GM19328 (cell line): ENCODE measurements at regions not wholly inside any gene's neighbourhood (a gene's known extent, or its start where the extent isn't known, plus 50 kb on each side); places are given as distances from the start of the nearest gene placed in this dataset.

ENCODE experiments used
- ATAC-seq: cut with Tn5 transposase; IDR thresholded peaks from one replicate; pipeline ENCODE4 v1.9.1; 2021; ENCODE audit warnings: mild to moderate bottlenecking, moderate library complexity; ENCODE audit not compliant: unreplicated experiment

DNA sequence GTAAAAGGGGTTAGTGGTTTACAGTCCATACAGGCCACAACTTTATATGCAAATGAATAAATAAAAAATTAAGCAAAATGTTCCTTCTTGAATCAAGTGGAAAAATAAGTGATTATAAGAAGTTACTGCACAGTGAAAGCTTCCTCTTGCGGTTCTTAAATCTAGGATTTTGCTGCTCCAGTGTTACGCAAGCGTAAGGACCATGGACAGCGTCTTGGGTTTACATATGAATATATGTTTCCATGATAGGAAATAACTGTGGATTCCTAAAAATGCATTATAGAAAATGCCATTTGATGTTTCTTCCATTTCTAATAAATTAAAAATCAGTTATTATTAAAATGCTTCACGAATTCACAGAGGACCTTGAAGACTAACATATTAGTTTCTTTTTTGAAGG is 176.6 kb upstream of the POU3F2 start:
- no peak for ATAC-seq

DNA sequence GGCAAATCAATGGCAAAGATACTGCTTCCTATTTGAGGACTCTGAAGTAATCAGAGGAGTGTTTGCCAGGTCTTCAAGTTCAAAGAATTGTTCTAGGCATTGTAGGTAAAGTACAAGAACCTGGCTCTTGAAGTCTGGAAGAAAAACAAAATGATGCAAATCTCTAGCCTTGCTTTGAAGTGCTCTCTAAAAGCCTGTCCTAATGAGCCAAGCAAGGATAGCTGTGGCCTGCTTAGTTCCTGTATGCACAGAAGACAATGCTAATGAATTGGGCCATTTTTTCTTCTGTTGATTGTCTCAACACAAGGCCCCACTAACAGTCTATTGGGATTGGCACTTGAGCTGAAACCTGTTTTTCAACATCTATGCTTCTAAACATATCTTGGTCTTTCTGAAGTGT is 165.0 kb upstream of the POU3F2 start:
- no peak for ATAC-seq

DNA sequence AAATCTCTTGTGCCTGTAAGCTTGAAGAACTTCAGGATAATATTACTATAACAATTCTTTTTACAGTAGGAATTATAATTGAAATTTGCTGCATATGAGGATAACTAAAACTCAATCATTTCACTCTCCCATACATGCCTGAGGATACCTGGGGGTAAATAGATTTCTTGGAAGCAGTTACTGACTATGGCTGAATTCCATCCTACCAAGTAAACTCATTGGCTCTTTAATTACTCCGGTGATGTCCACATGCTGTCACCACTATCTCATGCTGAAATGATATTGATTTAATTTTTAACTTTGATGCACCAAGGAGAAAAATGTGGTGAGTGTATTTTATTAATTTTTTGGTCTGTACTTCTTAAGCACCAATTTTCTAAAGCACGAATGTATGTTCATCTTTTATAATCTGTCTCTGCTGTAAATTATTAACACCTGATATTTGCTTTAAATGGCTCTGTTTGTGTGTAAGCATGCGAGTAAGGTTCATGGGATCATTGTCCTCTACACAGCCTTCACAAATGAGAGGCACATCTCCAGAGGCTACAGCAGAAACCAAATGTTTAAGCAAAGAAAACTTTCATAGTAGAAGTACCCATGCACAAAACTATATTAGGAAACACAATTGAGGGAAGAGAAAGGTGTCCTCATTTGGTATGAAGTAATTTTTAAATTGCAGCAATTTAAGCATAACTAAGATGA is 164.2 kb upstream of the POU3F2 start:
- ATAC-seq: no peak

GRCh38 chr6:98672681-98673475 is 161.5 kb upstream of the POU3F2 start:
- ATAC-seq: no peak

GRCh38 chr6:98678481-98678880 is 155.9 kb upstream of the POU3F2 start:
- ATAC-seq: no peak

DNA sequence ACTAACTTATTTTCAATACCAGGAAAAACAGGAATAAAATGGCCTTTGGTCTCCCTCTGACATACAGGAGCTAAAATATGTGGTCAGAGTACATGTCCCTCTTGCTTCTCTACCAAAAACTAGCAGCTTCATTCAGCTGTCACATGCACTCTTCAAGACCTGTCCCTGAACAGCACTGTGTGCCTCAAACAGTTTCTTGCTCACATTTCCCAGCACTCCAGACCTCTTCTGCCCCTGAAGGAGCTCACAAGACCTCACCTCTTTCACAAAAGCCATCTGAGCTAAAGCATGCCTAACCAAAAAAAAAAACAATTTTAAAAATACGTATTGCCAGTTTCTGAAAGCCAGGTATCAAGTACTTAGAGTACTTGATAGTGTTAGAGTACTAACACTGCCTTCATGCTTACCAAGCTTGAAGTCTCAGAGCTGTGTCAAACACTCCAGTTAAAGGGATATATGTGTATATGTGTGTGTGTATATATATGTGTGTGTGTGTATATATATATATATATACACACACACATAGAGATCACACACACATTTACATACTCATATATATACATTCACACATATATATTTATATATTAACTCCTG is 148.3 kb upstream of the POU3F2 start:
- ATAC-seq: no peak

GRCh38 chr6:98687752-98688151 is 146.6 kb upstream of the POU3F2 start:
- no peak for ATAC-seq

DNA sequence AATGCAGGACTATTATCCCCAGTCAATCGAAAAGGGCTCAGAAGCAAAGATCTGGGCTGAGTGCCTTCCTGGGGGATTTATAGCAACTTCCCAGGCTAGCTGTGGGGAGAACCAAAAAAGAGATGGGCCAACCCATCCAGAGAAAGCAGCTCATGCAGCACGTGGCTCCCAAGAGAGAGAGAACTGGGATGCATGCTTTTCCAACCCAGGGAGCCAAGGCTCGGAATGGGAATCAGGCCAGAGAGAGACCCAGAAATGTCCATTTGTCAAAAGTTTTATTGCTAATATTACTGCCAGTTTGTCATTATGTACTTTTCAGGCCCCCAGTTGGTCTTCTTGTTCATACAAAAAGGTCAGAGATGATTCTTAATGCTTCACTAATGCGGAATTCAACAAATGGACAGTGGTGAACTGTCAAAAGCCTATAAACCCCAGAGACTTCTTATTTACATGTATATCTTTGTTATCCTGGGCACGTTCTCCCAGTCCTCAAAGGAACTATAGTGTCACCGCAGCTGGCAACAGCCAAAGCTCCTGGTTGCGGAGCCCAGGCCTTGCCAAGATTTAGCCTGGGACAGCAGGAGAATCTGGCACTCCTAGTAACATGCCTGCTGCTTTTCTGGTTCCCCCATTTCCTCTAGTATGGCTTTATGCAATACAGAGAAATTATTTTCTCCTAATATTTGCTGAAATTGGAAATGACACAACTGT is 139.1 kb upstream of the POU3F2 start:
- no peak for ATAC-seq

DNA sequence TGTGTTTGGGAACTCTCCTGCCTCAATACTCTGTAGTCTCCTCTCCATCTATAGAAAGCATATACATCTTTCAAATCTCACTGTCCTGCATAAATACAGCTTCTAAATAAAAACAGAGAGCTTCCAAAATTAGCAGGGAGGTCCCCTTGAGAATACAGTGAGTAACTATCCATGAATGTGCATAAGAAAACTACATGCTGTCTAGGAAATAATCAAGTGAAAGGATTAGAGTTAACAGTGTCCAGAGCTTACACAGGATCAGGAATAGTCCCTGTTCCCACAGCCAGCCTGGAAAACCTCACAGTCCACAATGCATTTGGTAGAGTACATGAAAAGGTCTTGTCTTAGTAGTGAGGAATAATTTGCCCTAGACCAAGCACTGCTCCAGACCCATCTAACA is 123.0 kb upstream of the POU3F2 start:
- no peak for ATAC-seq

GRCh38 chr6:98716341-98716740 is 118.0 kb upstream of the POU3F2 start:
- no peak for ATAC-seq

- no peak for ATAC-seq
Observed at GRCh38 chr6:98717322-98717877, 117.0 kb upstream of the POU3F2 start.

- ATAC-seq: no peak
Observed at GRCh38 chr6:98717988-98718387, 116.4 kb upstream of the POU3F2 start.

DNA sequence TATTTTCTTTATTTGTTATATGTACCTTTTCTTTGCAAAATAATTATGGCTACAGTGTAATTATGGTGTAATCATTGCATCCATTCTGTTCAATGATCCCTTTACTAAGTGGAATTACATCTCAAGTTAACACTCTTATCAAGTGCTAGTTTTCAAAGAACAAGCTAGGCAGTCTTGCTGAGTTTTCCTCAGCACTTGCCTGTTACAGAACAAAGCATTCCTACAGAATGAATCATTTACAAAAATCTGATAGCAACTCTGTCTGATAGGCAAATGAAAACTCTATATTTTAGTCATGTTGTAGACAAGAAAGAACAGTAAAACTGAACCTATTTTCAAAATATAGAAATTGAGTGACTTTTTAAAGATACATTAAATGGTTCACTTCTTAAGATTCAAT is 109.8 kb upstream of the POU3F2 start:
- ATAC-seq: no peak

- no peak for ATAC-seq
Observed at GRCh38 chr6:98747273-98747672, 87.1 kb upstream of the POU3F2 start.

GRCh38 chr6:98747960-98748359 is 86.4 kb upstream of the POU3F2 start:
- no peak for ATAC-seq

- ATAC-seq: no peak
Observed at GRCh38 chr6:98759459-98759858, 74.9 kb upstream of the POU3F2 start.

DNA sequence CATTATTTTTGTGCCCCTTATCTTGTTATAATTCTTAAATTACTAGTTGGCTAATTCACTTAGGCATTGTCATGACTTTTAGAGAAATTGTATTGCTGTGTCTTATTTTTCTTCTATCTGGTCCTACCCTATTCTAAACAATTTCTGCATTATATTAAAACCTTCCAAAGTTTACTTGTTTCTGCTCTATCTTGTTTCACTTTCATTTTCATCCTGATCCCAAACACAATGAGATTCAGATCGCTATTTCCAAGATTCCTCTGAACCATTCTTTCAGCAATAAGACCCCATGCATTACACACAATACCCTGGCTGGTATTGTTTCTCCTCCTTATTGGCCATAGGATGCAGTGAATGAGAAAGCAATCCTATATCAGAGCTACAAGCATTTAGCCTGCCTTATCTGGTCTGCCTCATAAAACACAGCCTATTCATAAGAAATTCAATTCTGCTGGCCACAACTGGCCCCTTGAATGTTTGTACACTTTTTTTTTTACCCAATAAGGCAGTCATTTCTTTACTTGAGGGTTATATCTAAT is 69.9 kb upstream of the POU3F2 start:
- no peak for ATAC-seq

- peak; percentile 69 for ATAC-seq
Observed at GRCh38 chr6:98769546-98769945, 64.8 kb upstream of the POU3F2 start.

GRCh38 chr6:98775205-98775604 is 59.2 kb upstream of the POU3F2 start:
- no peak for ATAC-seq

DNA sequence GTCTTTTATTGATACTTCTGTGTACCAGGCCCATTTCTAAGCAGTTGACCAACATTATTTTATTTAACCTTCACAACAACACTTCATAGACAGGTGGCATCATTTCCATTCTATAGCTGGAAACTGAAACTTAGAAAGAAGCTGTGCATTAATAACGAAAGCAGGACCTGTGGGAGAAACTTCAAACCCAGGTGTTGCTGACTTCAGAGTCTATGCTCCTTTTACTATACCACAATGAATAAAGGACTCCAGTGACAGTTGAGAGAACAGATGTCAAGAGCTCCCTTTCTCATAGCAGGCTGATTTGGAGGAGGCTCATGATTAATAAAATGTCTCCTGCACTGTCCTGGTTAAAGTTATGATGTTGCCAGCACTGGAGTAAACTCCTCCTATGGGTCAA is 56.6 kb upstream of the POU3F2 start:
- peak; percentile 98 for ATAC-seq

- ATAC-seq: no peak
Observed at GRCh38 chr6:98779618-98780017, 54.8 kb upstream of the POU3F2 start.
